ENCODE measurements at regions not wholly inside any gene's neighbourhood (a gene's known extent, or its start where the extent isn't known, plus 50 kb on each side); places are given as distances from the start of the nearest gene placed in this dataset.

DNA sequence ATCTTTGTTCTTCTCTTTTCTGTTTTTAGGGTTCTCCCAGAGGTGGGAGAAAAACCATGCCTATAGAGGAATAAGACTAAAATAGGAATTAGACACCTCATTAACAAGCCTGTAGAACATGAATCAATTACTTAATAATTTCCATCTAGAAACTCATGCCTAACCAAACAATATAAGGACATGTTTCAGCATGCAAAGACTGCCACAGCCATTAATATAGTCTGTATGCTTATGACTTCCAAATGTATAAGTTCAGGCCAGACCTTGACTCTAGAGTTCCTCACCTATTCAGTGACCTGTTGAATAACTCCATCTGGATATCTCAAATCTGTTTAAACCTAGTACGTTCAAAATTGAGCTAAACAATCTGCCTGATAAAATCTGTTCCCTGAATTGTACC, 304.6 kb downstream of the BMP4 start:
- no peak overlapping the region for H3K27ac Mint-ChIP-seq
- H3K4me1 Mint-ChIP-seq (ENCODE audit: low read depth): peaks cover 2% of the 10 kb centered on the region
- intact Hi-C loops (cut with micrococcal nuclease): no loop called here
- H3K9me3 Mint-ChIP-seq: no peaks in the 10 kb centered on the region
- no peak overlapping the region for H3K4me3 Mint-ChIP-seq (ENCODE audit: low read depth)
- H3K27me3 Mint-ChIP-seq (ENCODE audit: low read depth): peaks cover 3% of the 10 kb centered on the region
- DNase-seq (ENCODE audit: low spot score): no peak
- H3K36me3 Mint-ChIP-seq (ENCODE audit: low read depth): no peaks in the 10 kb centered on the region

- Mint-ChIP-seq H3K27me3 (ENCODE audit: low read depth) (peaks cover 3% of the 10 kb centered on the region), H3K36me3 (ENCODE audit: low read depth) (no peaks in the 10 kb centered on the region), H3K27ac (no peak overlapping the region), H3K4me1 (ENCODE audit: low read depth) (peaks cover 2% of the 10 kb centered on the region), H3K4me3 (ENCODE audit: low read depth) (no peak overlapping the region), H3K9me3 (no peaks in the 10 kb centered on the region)
- no peak for DNase-seq (ENCODE audit: low spot score)
- intact Hi-C loops (cut with micrococcal nuclease): no loop called here
Observed at GRCh38 chr14:53651096-53651740, 305.4 kb downstream of the BMP4 start.

GRCh38 chr14:53646925-53647324, 309.7 kb downstream of the BMP4 start:
- Mint-ChIP-seq H3K4me1 (ENCODE audit: low read depth) (no peaks in the 10 kb centered on the region), H3K27me3 (ENCODE audit: low read depth) (peaks cover 3% of the 10 kb centered on the region), H3K4me3 (ENCODE audit: low read depth) (no peak overlapping the region), H3K36me3 (ENCODE audit: low read depth) (no peaks in the 10 kb centered on the region), H3K9me3 (no peaks in the 10 kb centered on the region), H3K27ac (no peak overlapping the region)
- no peak for DNase-seq (ENCODE audit: low spot score)
- intact Hi-C loops (cut with micrococcal nuclease): no loop called here

GRCh38 chr14:53640695-53641094, 315.9 kb downstream of the BMP4 start:
- no peaks in the 10 kb centered on the region for H3K9me3 Mint-ChIP-seq
- no peaks in the 10 kb centered on the region for H3K27me3 Mint-ChIP-seq (ENCODE audit: low read depth)
- no peaks in the 10 kb centered on the region for H3K4me1 Mint-ChIP-seq (ENCODE audit: low read depth)
- H3K27ac Mint-ChIP-seq: no peak overlapping the region
- H3K4me3 Mint-ChIP-seq (ENCODE audit: low read depth): no peak overlapping the region
- intact Hi-C loops (cut with micrococcal nuclease): no loop called here
- H3K36me3 Mint-ChIP-seq (ENCODE audit: low read depth): no peaks in the 10 kb centered on the region
- no peak for DNase-seq (ENCODE audit: low spot score)

DNA sequence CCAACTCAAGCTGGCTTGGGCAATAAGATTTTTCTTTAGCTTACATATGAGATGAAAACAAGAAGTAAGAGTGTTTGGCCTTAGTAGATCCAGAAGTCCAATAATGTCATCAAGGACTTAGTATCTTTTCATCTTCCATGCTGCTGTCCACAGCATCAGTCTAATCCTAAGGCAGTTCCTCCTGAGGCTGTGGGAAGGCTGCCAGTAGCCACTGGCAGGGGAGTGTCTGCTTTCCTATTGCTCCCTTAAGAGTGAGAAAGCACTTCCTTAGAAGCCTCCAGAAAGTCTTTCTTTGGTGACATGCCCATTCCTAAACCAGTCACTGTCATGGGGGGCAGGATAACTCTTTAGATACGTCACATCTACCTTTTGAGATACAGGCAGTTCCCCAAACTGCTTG, 317.7 kb downstream of the BMP4 start:
- Mint-ChIP-seq H3K4me1 (ENCODE audit: low read depth) (no peaks in the 10 kb centered on the region), H3K36me3 (ENCODE audit: low read depth) (no peaks in the 10 kb centered on the region), H3K27ac (no peak overlapping the region), H3K9me3 (no peaks in the 10 kb centered on the region), H3K4me3 (ENCODE audit: low read depth) (no peak overlapping the region), H3K27me3 (ENCODE audit: low read depth) (no peaks in the 10 kb centered on the region)
- intact Hi-C loops (cut with micrococcal nuclease): no loop called here
- no peak for DNase-seq (ENCODE audit: low spot score)

DNA sequence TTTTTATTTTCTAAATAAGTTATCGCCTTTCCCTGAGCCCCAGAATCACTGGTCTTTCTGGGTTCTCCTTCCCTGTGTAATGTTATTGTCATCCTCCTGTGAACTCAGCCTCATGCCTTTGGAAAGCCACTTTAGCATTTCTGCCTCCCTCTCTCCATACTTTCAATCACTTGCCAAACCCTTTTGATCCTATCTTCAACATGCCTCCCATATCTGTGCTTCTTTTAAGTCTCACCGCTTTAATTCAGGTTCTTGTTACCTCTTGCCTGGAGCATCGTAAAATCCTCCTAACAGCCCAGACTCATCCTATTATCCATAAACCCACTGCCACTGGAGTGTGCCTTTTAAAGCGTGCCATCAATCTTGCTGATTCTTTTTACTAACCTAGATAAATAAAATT, 321.8 kb downstream of the BMP4 start:
- DNase-seq (ENCODE audit: low spot score): no peak
- intact Hi-C loops (cut with micrococcal nuclease): no loop called here
- no peak overlapping the region for H3K27ac Mint-ChIP-seq
- no peaks in the 10 kb centered on the region for H3K4me1 Mint-ChIP-seq (ENCODE audit: low read depth)
- no peaks in the 10 kb centered on the region for H3K36me3 Mint-ChIP-seq (ENCODE audit: low read depth)
- no peaks in the 10 kb centered on the region for H3K27me3 Mint-ChIP-seq (ENCODE audit: low read depth)
- H3K4me3 Mint-ChIP-seq (ENCODE audit: low read depth): no peak overlapping the region
- no peaks in the 10 kb centered on the region for H3K9me3 Mint-ChIP-seq

DNA sequence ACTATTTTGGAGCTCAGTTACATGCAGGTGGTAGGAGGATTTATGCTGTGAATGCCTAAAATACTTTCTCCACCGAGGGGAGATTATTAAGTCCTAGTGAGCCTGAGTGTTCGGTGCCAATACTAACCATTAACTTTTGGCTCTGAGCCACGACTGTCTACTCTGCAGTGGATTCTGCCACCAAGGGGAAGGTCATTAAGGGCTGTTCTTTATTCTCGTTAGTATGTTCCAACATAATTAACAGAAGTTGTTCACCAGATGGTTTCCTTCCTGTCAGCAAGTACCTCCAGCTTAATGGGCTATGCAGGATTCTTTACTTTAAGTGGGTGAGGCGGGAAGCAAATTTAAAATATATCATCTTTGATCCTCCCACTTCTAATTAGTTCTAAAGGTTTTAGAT, 326.3 kb downstream of the BMP4 start:
- H3K4me3 Mint-ChIP-seq (ENCODE audit: low read depth): no peak overlapping the region
- no peaks in the 10 kb centered on the region for H3K36me3 Mint-ChIP-seq (ENCODE audit: low read depth)
- no peaks in the 10 kb centered on the region for H3K9me3 Mint-ChIP-seq
- intact Hi-C loops (cut with micrococcal nuclease): no loop called here
- no peaks in the 10 kb centered on the region for H3K27me3 Mint-ChIP-seq (ENCODE audit: low read depth)
- DNase-seq (ENCODE audit: low spot score): no peak
- H3K27ac Mint-ChIP-seq: no peak overlapping the region
- H3K4me1 Mint-ChIP-seq (ENCODE audit: low read depth): no peaks in the 10 kb centered on the region

DNA sequence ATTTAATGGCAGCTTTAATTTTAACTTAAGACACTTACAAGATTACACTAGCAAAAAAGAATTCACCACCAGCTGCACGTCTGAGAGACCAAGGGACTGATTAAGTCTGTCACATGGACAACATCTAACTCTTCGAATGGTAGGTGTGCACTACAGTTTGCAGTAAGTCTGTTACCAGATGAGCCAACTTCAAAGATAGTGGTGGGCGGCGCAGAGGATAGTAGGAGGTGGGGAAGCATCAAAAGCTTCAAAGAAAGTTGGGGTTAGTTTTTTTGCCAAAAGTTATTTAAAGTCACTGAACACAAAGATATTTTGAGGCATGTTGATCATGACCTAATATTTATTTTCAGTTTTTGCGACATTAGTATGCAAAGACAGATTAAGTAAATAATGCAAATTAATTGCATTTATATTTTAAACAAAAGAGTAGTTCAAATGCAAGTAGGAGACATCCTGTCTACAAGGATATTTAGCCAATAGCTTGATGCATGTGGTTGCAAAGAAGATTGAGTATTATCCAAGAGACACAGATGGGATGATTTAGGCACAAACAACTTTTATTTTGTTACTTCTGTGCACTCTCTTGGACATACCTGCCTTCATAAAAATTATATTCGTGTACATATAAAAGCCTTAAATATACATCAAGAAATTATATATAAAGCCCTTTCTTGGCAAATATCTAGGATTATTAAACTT, 327.7 kb downstream of the BMP4 start:
- Mint-ChIP-seq H3K4me1 (ENCODE audit: low read depth) (no peaks in the 10 kb centered on the region), H3K27ac (no peak overlapping the region), H3K9me3 (no peaks in the 10 kb centered on the region), H3K4me3 (ENCODE audit: low read depth) (no peak overlapping the region), H3K27me3 (ENCODE audit: low read depth) (no peaks in the 10 kb centered on the region), H3K36me3 (ENCODE audit: low read depth) (no peaks in the 10 kb centered on the region)
- no peak for DNase-seq (ENCODE audit: low spot score)
- intact Hi-C loops (cut with micrococcal nuclease): no loop called here

GRCh38 chr14:53628261-53628660, 328.4 kb downstream of the BMP4 start:
- Mint-ChIP-seq H3K27ac (no peak overlapping the region), H3K4me3 (ENCODE audit: low read depth) (no peak overlapping the region), H3K4me1 (ENCODE audit: low read depth) (no peaks in the 10 kb centered on the region), H3K36me3 (ENCODE audit: low read depth) (no peaks in the 10 kb centered on the region), H3K9me3 (no peaks in the 10 kb centered on the region), H3K27me3 (ENCODE audit: low read depth) (no peaks in the 10 kb centered on the region)
- no peak for DNase-seq (ENCODE audit: low spot score)
- intact Hi-C loops (cut with micrococcal nuclease): no loop called here

DNA sequence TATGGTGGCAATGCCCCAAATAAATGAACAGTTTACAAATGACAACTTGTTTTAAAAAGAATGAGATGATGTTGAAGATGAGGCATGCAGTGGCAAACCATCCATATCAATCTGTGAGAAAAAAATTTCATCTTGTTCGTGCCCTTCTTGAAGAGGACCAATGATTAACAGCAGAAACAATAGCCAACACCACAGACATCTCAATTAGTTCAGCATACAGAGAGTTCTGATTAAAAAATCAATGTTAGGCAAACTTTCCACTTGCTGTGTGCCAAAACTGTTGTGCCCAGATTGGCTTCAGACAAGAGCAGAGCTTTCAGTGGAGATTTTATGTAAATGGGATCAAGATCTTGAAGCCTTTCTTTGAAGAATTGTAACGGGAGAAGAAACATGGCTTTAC, 329.9 kb downstream of the BMP4 start:
- H3K4me1 Mint-ChIP-seq (ENCODE audit: low read depth): no peaks in the 10 kb centered on the region
- no peak overlapping the region for H3K4me3 Mint-ChIP-seq (ENCODE audit: low read depth)
- DNase-seq (ENCODE audit: low spot score): no peak
- no peak overlapping the region for H3K27ac Mint-ChIP-seq
- H3K9me3 Mint-ChIP-seq: no peaks in the 10 kb centered on the region
- intact Hi-C loops (cut with micrococcal nuclease): no loop called here
- no peaks in the 10 kb centered on the region for H3K36me3 Mint-ChIP-seq (ENCODE audit: low read depth)
- H3K27me3 Mint-ChIP-seq (ENCODE audit: low read depth): no peaks in the 10 kb centered on the region

DNA sequence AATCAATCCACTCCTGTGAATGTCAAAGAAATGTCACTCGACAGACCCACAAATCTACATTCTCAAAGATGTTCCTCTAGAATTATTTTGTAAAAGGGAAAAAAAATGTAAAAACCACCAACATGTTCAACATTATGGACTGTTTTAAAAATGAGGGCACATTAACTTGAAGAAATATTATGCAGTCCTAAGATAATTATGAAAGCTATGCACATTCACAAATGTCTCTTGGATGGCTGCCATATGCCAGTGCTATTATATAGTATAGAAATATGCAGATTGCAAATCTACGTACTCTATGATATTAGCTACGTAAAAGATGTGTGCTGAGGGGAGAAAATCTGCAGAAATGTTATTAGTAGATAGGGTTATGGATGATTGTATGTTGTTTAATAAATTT, 334.2 kb downstream of the BMP4 start:
- Mint-ChIP-seq H3K36me3 (ENCODE audit: low read depth) (no peaks in the 10 kb centered on the region), H3K9me3 (no peaks in the 10 kb centered on the region), H3K27me3 (ENCODE audit: low read depth) (no peaks in the 10 kb centered on the region), H3K4me3 (ENCODE audit: low read depth) (no peak overlapping the region), H3K27ac (no peak overlapping the region), H3K4me1 (ENCODE audit: low read depth) (no peaks in the 10 kb centered on the region)
- intact Hi-C loops (cut with micrococcal nuclease): no loop called here
- DNase-seq (ENCODE audit: low spot score): no peak

DNA sequence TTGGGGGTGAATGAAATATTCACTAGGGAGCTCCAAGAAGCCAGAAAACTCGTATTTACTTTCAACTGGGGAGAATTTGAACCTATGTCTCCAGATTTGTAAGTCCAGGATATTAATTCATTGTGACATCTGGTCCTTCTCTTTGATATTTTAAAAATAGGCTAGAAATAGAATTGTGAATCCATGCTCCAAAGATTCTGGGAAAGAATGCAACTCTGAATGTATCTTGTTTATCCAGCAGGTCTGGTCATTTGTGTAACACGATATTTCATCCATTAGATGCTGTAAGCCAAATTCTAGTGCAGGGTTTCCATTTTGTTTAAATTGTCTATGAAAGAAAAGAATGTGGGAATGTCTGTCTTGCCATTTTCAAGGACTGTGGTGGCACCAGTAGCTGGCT, 334.7 kb downstream of the BMP4 start:
- H3K4me3 Mint-ChIP-seq (ENCODE audit: low read depth): no peak overlapping the region
- intact Hi-C loops (cut with micrococcal nuclease): no loop called here
- H3K27me3 Mint-ChIP-seq (ENCODE audit: low read depth): no peaks in the 10 kb centered on the region
- no peaks in the 10 kb centered on the region for H3K9me3 Mint-ChIP-seq
- no peaks in the 10 kb centered on the region for H3K36me3 Mint-ChIP-seq (ENCODE audit: low read depth)
- H3K4me1 Mint-ChIP-seq (ENCODE audit: low read depth): no peaks in the 10 kb centered on the region
- no peak for DNase-seq (ENCODE audit: low spot score)
- H3K27ac Mint-ChIP-seq: no peak overlapping the region

DNA sequence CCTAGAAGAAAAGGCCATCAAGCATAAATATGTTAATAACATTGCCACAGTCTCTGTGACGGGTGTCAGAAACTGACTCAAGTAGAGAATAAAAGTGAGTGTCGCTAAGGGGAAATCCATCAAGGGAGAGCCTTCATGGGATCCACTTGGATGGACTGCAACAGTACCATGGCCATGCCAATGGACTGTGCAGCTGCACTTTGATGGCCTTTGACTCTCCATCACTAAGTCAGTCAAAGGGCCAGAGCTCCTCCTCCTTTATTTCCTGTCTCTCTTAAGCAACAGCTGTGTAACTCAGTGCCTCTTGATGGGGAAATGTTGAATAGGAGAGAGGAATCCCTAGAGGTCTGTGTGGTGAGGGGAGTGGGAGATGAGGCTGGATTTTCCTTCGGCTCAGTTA, 335.2 kb downstream of the BMP4 start:
- Mint-ChIP-seq H3K9me3 (no peaks in the 10 kb centered on the region), H3K4me1 (ENCODE audit: low read depth) (no peaks in the 10 kb centered on the region), H3K27me3 (ENCODE audit: low read depth) (no peaks in the 10 kb centered on the region), H3K36me3 (ENCODE audit: low read depth) (no peaks in the 10 kb centered on the region), H3K4me3 (ENCODE audit: low read depth) (no peak overlapping the region), H3K27ac (no peak overlapping the region)
- intact Hi-C loops (cut with micrococcal nuclease): no loop called here
- no peak for DNase-seq (ENCODE audit: low spot score)

DNA sequence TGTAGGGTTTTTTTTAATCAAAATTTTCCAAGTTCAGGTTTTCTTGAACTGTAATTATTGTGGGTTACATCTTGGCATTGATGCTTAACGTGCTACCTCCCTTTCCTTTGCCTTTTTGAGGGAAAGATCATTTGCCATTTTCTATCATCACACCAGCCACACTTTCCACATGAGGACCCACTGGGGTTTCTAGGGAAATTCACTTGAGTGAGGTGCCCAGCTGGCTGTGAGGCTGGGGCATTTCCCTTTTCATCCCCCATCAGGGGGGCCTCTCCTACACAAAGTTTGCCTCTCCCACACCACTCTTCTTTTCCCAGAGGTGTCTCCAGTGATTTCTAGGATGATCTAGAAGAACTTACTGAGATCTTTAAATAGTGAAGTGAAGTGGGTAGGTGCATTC, 335.7 kb downstream of the BMP4 start:
- H3K27ac Mint-ChIP-seq: no peak overlapping the region
- H3K4me1 Mint-ChIP-seq (ENCODE audit: low read depth): no peaks in the 10 kb centered on the region
- H3K36me3 Mint-ChIP-seq (ENCODE audit: low read depth): no peaks in the 10 kb centered on the region

More for the DNA sequence above, 335.7 kb downstream of the BMP4 start:
- H3K27me3 Mint-ChIP-seq (ENCODE audit: low read depth): no peaks in the 10 kb centered on the region
- intact Hi-C loops (cut with micrococcal nuclease): no loop called here
- H3K4me3 Mint-ChIP-seq (ENCODE audit: low read depth): no peak overlapping the region
- H3K9me3 Mint-ChIP-seq: no peaks in the 10 kb centered on the region
- DNase-seq (ENCODE audit: low spot score): no peak

Data from activated T-helper 2 cell treated with anti-CD3 and anti-CD28 coated beads, Interferon-gamma antibody, Interleukin-2, Interleukin-4, amounts not matched to agents 10 μg/mL and 5 μg/mL and 100 μg/mL, durations not matched to agents 14 hours and 24 hours and 36 hours (primary cell).